Stimulated activated naive B cell treated with anti-CD40 and anti-IgM and Interleukin-4, amounts not matched to agents 10 μg/mL and 1 μg/mL and 100 μg/mL, for 72 hours (primary cell): ENCODE measurements at regions not wholly inside any gene's neighbourhood (a gene's known extent, or its start where the extent isn't known, plus 50 kb on each side); places are given as distances from the start of the nearest gene placed in this dataset.

Source experiments
- ATAC-seq, 2 donors: fragments of 150-1000 bp; cut with Tn5 transposase; replicated peaks; 2 replicates each; pipeline ENCODE4 v1.10.0; 2021; ENCODE audit warnings: moderate library complexity in 1 of 2
- DNase-seq: peaks from one replicate; pipeline ENCODE4 v3.0.0; 2021
- H3K27ac Mint-ChIP-seq: one replicate; pipeline ENCODE4 v1.8.0; 2022; ENCODE audit warnings: mild to moderate bottlenecking, mixed read lengths
- H3K27me3 Mint-ChIP-seq, 2 donors: one replicate each; pipeline ENCODE4 v1.8.0; 2022; ENCODE audit warnings: mixed read lengths in 2 of 2
- H3K36me3 Mint-ChIP-seq, 2 donors: one replicate each; pipeline ENCODE4 v1.8.0; 2022; ENCODE audit warnings: mixed read lengths in 2 of 2, mild to moderate bottlenecking in 1 of 2
- H3K4me1 Mint-ChIP-seq, 2 donors: one replicate each; pipeline ENCODE4 v1.8.0; 2022; ENCODE audit warnings: mixed read lengths in 2 of 2, mild to moderate bottlenecking in 1 of 2
- H3K4me3 Mint-ChIP-seq, 2 donors: one replicate each; pipeline ENCODE4 v1.8.0; 2022; ENCODE audit warnings: mild to moderate bottlenecking in 2 of 2, mixed read lengths in 2 of 2, moderate library complexity in 1 of 2
- H3K9me3 Mint-ChIP-seq, 2 donors: one replicate each; pipeline ENCODE4 v1.8.0; 2022; ENCODE audit warnings: mixed read lengths in 2 of 2, mild to moderate bottlenecking in 1 of 2

- H3K27me3 Mint-ChIP-seq = no peaks in the 10 kb centered on the region
- H3K4me1 Mint-ChIP-seq = peaks cover 0 to 5% of the 10 kb centered on the region in 2 donors
- no peaks in the 10 kb centered on the region for H3K9me3 Mint-ChIP-seq
- no peak for DNase-seq
- no peak for ATAC-seq
- no peak overlapping the region for H3K27ac Mint-ChIP-seq
- H3K36me3 Mint-ChIP-seq = no peaks in the 10 kb centered on the region
- no peak overlapping the region for H3K4me3 Mint-ChIP-seq
Observed at GRCh38 chr13:53781941-53782340, 753.3 kb downstream of the OLFM4 start.

- H3K9me3 Mint-ChIP-seq = no peaks in the 10 kb centered on the region
- H3K4me3 Mint-ChIP-seq = no peak overlapping the region
- H3K4me1 Mint-ChIP-seq = peaks cover 0 to 5% of the 10 kb centered on the region in 2 donors
- DNase-seq (no peak), ATAC-seq (peak; percentile 57 to 61)
- no peaks in the 10 kb centered on the region for H3K27me3 Mint-ChIP-seq
- no peak overlapping the region for H3K27ac Mint-ChIP-seq
- H3K36me3 Mint-ChIP-seq = no peaks in the 10 kb centered on the region
Observed at GRCh38 chr13:53782488-53782961, 753.9 kb downstream of the OLFM4 start.

- Mint-ChIP-seq H3K4me1 (peaks cover 0 to 5% of the 10 kb centered on the region in 2 donors), H3K9me3 (no peaks in the 10 kb centered on the region), H3K36me3 (no peaks in the 10 kb centered on the region), H3K4me3 (no peak overlapping the region), H3K27me3 (no peaks in the 10 kb centered on the region), H3K27ac (no peak overlapping the region)
- ATAC-seq (no peak), DNase-seq (no peak)
Observed at GRCh38 chr13:53783471-53783870, 754.9 kb downstream of the OLFM4 start.

GRCh38 chr13:53788286-53788685, 759.7 kb downstream of the OLFM4 start:
- H3K27ac Mint-ChIP-seq = no peak overlapping the region
- H3K36me3 Mint-ChIP-seq = no peaks in the 10 kb centered on the region

GRCh38 chr13:53800011-53800410, 771.4 kb downstream of the OLFM4 start:
- Mint-ChIP-seq H3K27me3 (no peaks in the 10 kb centered on the region), H3K27ac (no peak overlapping the region), H3K4me1 (no peaks in the 10 kb centered on the region), H3K9me3 (peaks cover 0 to 8% of the 10 kb centered on the region in 2 donors), H3K4me3 (no peak overlapping the region), H3K36me3 (no peaks in the 10 kb centered on the region)
- ATAC-seq (no peak), DNase-seq (no peak)

More at GRCh38 chr13:53788286-53788685, 759.7 kb downstream of the OLFM4 start:
- no peak for DNase-seq
- no peaks in the 10 kb centered on the region for H3K27me3 Mint-ChIP-seq
- no peak overlapping the region for H3K4me3 Mint-ChIP-seq
- no peaks in the 10 kb centered on the region for H3K9me3 Mint-ChIP-seq
- H3K4me1 Mint-ChIP-seq = no peaks in the 10 kb centered on the region
- ATAC-seq = no peak

GRCh38 chr13:53807251-53807834, 778.7 kb downstream of the OLFM4 start:
- Mint-ChIP-seq H3K27ac (no peak overlapping the region), H3K36me3 (no peaks in the 10 kb centered on the region), H3K4me1 (no peaks in the 10 kb centered on the region), H3K4me3 (no peak overlapping the region), H3K27me3 (no peaks in the 10 kb centered on the region), H3K9me3 (peaks cover 0 to 7% of the 10 kb centered on the region in 2 donors)
- ATAC-seq (no peak), DNase-seq (no peak)

- no peaks in the 10 kb centered on the region for H3K9me3 Mint-ChIP-seq
- no peak for ATAC-seq
- H3K27me3 Mint-ChIP-seq = no peaks in the 10 kb centered on the region
- no peak overlapping the region for H3K4me3 Mint-ChIP-seq
- no peaks in the 10 kb centered on the region for H3K36me3 Mint-ChIP-seq
- no peak overlapping the region for H3K27ac Mint-ChIP-seq
- H3K4me1 Mint-ChIP-seq = no peaks in the 10 kb centered on the region
- no peak for DNase-seq
Observed at GRCh38 chr13:53821632-53822031, 793.0 kb downstream of the OLFM4 start.

GRCh38 chr13:53822136-53822535, 793.5 kb downstream of the OLFM4 start:
- Mint-ChIP-seq H3K4me1 (no peaks in the 10 kb centered on the region), H3K27ac (no peak overlapping the region), H3K27me3 (no peaks in the 10 kb centered on the region), H3K9me3 (no peaks in the 10 kb centered on the region), H3K36me3 (no peaks in the 10 kb centered on the region), H3K4me3 (no peak overlapping the region)
- DNase-seq = no peak
- ATAC-seq = no peak

GRCh38 chr13:53839461-53839860, 810.8 kb downstream of the OLFM4 start:
- DNase-seq (no peak), ATAC-seq (no peak)
- Mint-ChIP-seq H3K36me3 (no peaks in the 10 kb centered on the region), H3K4me3 (no peak overlapping the region), H3K9me3 (peaks cover 2 to 6% of the 10 kb centered on the region in 2 donors), H3K4me1 (no peaks in the 10 kb centered on the region), H3K27me3 (no peaks in the 10 kb centered on the region), H3K27ac (no peak overlapping the region)

- H3K4me3 Mint-ChIP-seq = no peak overlapping the region
- no peaks in the 10 kb centered on the region for H3K27me3 Mint-ChIP-seq
- DNase-seq = no peak
- no peaks in the 10 kb centered on the region for H3K4me1 Mint-ChIP-seq
- no peak for ATAC-seq
- H3K27ac Mint-ChIP-seq = no peak overlapping the region
- H3K9me3 Mint-ChIP-seq = peaks cover 2 to 6% of the 10 kb centered on the region in 2 donors
- no peaks in the 10 kb centered on the region for H3K36me3 Mint-ChIP-seq
Observed at GRCh38 chr13:53844473-53845146, 816.0 kb downstream of the OLFM4 start.

GRCh38 chr13:53847502-53847901, 818.9 kb downstream of the OLFM4 start:
- ATAC-seq = no peak
- Mint-ChIP-seq H3K9me3 (peaks cover 2 to 6% of the 10 kb centered on the region in 2 donors), H3K4me3 (no peak overlapping the region), H3K27me3 (no peaks in the 10 kb centered on the region), H3K4me1 (no peaks in the 10 kb centered on the region), H3K27ac (no peak overlapping the region), H3K36me3 (no peaks in the 10 kb centered on the region)
- DNase-seq = no peak

GRCh38 chr13:53848366-53848961, 819.9 kb downstream of the OLFM4 start:
- H3K4me3 Mint-ChIP-seq = no peak overlapping the region
- ATAC-seq (no peak), DNase-seq (no peak)
- no peaks in the 10 kb centered on the region for H3K27me3 Mint-ChIP-seq
- peaks cover 0 to under 1% of the 10 kb centered on the region in 2 donors for H3K9me3 Mint-ChIP-seq
- H3K27ac Mint-ChIP-seq = no peak overlapping the region
- H3K4me1 Mint-ChIP-seq = no peaks in the 10 kb centered on the region
- H3K36me3 Mint-ChIP-seq = no peaks in the 10 kb centered on the region

GRCh38 chr13:53854321-53854720, 825.7 kb downstream of the OLFM4 start:
- peaks cover 3 to 12% of the 10 kb centered on the region in 2 donors for H3K9me3 Mint-ChIP-seq
- no peaks in the 10 kb centered on the region for H3K36me3 Mint-ChIP-seq
- H3K4me1 Mint-ChIP-seq = no peaks in the 10 kb centered on the region
- no peaks in the 10 kb centered on the region for H3K27me3 Mint-ChIP-seq
- H3K27ac Mint-ChIP-seq = no peak overlapping the region
- DNase-seq = no peak
- H3K4me3 Mint-ChIP-seq = no peak overlapping the region
- ATAC-seq = no peak

GRCh38 chr13:53856573-53857195, 828.1 kb downstream of the OLFM4 start:
- H3K4me1 Mint-ChIP-seq = no peaks in the 10 kb centered on the region
- H3K27ac Mint-ChIP-seq = no peak overlapping the region
- H3K36me3 Mint-ChIP-seq = no peaks in the 10 kb centered on the region
- no peak overlapping the region for H3K4me3 Mint-ChIP-seq
- H3K27me3 Mint-ChIP-seq = no peaks in the 10 kb centered on the region
- peaks cover 3 to 12% of the 10 kb centered on the region in 2 donors for H3K9me3 Mint-ChIP-seq
- no peak for DNase-seq
- ATAC-seq = no peak

- H3K4me3 Mint-ChIP-seq = no peak overlapping the region
- no peak overlapping the region for H3K27ac Mint-ChIP-seq
- ATAC-seq = no peak
Observed at GRCh38 chr13:53863520-53863919, 834.9 kb downstream of the OLFM4 start.

More at GRCh38 chr13:53863520-53863919, 834.9 kb downstream of the OLFM4 start:
- Mint-ChIP-seq H3K4me1 (no peaks in the 10 kb centered on the region), H3K9me3 (peaks cover 0 to 6% of the 10 kb centered on the region in 2 donors), H3K27me3 (no peaks in the 10 kb centered on the region), H3K36me3 (no peaks in the 10 kb centered on the region)
- no peak for DNase-seq
